Keratinocyte (primary cell): ENCODE measurements at regions not wholly inside any gene's neighbourhood (a gene's known extent, or its start where the extent isn't known, plus 50 kb on each side); places are given as distances from the start of the nearest gene placed in this dataset.

Experiments
- EZH2 ChIP-seq: IDR thresholded peaks from one replicate; pipeline ENCODE4 v1.6.1; 2012; ENCODE audit warnings: inconsistent platforms, mild to moderate bottlenecking, low read length, moderate library complexity
- TF ChIP-seq, protein P1 (sequence below), 3 experiments: IDR thresholded peaks in 1 of 3; conservative IDR thresholded peaks in 1 of 3; optimal IDR thresholded peaks in 1 of 3; 2 replicates in 2 of 3; 3 replicates in 1 of 3; pipeline versions ENCODE3 to v1.5.1; 2011; ENCODE audit warnings: low read length in 3 of 3, mild to moderate bottlenecking in 3 of 3, moderate library complexity in 2 of 3, control low read depth in 1 of 3, inconsistent platforms in 1 of 3; ENCODE audit not compliant: insufficient read depth in 2 of 3; ENCODE audit errors: extremely low read depth in 1 of 3

DNA sequence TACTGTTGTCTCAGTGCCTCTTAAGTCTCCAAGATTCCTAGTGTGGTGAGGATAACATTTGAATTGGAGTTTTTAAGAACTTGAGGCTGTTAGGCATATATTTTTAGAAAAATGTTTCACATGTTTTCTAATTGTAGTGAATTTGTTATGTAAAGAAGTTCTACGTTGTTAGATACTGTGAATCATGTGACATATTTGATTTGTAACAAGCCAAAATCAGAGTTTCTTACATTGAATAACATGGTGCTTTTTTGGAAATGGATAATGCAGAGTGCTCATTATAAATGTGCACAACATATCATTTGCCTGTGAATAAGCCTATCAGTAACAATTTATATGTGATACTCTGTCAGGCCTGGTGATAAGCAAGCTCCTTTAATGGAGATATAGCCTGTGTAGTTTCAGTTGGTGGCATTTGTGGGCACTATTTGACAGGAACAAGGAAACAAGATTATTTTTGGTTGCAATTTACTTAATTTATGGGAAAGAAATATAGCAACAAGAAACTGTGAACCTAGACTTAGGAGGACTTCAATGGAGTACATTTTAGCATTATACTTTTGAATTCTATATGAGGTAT lies 328.8 kb downstream of the ARPP21 start:
- TF ChIP-seq, protein P1, sequence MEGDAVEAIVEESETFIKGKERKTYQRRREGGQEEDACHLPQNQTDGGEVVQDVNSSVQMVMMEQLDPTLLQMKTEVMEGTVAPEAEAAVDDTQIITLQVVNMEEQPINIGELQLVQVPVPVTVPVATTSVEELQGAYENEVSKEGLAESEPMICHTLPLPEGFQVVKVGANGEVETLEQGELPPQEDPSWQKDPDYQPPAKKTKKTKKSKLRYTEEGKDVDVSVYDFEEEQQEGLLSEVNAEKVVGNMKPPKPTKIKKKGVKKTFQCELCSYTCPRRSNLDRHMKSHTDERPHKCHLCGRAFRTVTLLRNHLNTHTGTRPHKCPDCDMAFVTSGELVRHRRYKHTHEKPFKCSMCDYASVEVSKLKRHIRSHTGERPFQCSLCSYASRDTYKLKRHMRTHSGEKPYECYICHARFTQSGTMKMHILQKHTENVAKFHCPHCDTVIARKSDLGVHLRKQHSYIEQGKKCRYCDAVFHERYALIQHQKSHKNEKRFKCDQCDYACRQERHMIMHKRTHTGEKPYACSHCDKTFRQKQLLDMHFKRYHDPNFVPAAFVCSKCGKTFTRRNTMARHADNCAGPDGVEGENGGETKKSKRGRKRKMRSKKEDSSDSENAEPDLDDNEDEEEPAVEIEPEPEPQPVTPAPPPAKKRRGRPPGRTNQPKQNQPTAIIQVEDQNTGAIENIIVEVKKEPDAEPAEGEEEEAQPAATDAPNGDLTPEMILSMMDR (optimal IDR thresholded peaks at IDR 0.05 in 1 of 3, IDR thresholded peaks at IDR 0.05 in 1 of 3, conservative IDR thresholded peaks at IDR 0.05 in 1 of 3; ENCODE audit: extremely low read depth in 1 of 3, insufficient read depth in 2 of 3, low read length in 3 of 3): no peak
- TF ChIP-seq EZH2: no peak
